Skin of body (tissue), 1 donor: ENCODE measurements at regions not wholly inside any gene's neighbourhood (a gene's known extent, or its start where the extent isn't known, plus 50 kb on each side); places are given as distances from the start of the nearest gene placed in this dataset.
"Not testable (repeated sequence)": the region's sequence is repeated elsewhere in the genome, so short reads cannot be mapped to it uniquely, and the experiment has no call there.

Experiments used
- DNase-seq: peaks from one replicate; lab custom pipeline; 2025; lab: John Stamatoyannopoulos, UW

GRCh38 chr7:34389332-34390078 is 268.5 kb upstream of the NPSR1 start:
- DNase-seq: no peak

- DNase-seq: no peak
These were observed 267.9 kb upstream of the NPSR1 start for GRCh38 chr7:34390103-34390502.

- no peak for DNase-seq
These were observed 265.0 kb upstream of the NPSR1 start for GRCh38 chr7:34392972-34393371.

- no peak for DNase-seq
These were observed 261.5 kb upstream of the NPSR1 start for GRCh38 chr7:34396437-34397064.

- DNase-seq: no peak
These were observed 256.2 kb upstream of the NPSR1 start for GRCh38 chr7:34401776-34402175.

- no peak for DNase-seq
These were observed 251.0 kb upstream of the NPSR1 start for GRCh38 chr7:34406848-34407530.

GRCh38 chr7:34407586-34407985 is 250.4 kb upstream of the NPSR1 start:
- DNase-seq: no peak

- no peak for DNase-seq
These were observed 240.2 kb upstream of the NPSR1 start for GRCh38 chr7:34417781-34418180.

GRCh38 chr7:34421526-34421925 is 236.5 kb upstream of the NPSR1 start:
- DNase-seq: no peak

- no peak for DNase-seq
These were observed 232.8 kb upstream of the NPSR1 start for GRCh38 chr7:34425194-34425593.

GRCh38 chr7:34425631-34426384 is 232.2 kb upstream of the NPSR1 start:
- DNase-seq: no peak

GRCh38 chr7:34430456-34430855 is 227.6 kb upstream of the NPSR1 start:
- no peak for DNase-seq

- DNase-seq: no peak
These were observed 219.6 kb upstream of the NPSR1 start for GRCh38 chr7:34438436-34438835.

GRCh38 chr7:34445653-34446052 is 212.4 kb upstream of the NPSR1 start:
- DNase-seq: no peak

- not testable (repeated sequence) for DNase-seq
These were observed 209.5 kb upstream of the NPSR1 start for GRCh38 chr7:34448531-34448930.

GRCh38 chr7:34449765-34450164 is 208.3 kb upstream of the NPSR1 start:
- no peak for DNase-seq

- no peak for DNase-seq
These were observed 206.8 kb upstream of the NPSR1 start for GRCh38 chr7:34451183-34451582.

GRCh38 chr7:34451923-34452322 is 206.1 kb upstream of the NPSR1 start:
- no peak for DNase-seq

GRCh38 chr7:34452363-34452762 is 205.7 kb upstream of the NPSR1 start:
- DNase-seq: no peak

GRCh38 chr7:34453150-34453549 is 204.9 kb upstream of the NPSR1 start:
- DNase-seq: no peak

- DNase-seq: no peak
These were observed 203.6 kb upstream of the NPSR1 start for GRCh38 chr7:34454381-34454780.

- no peak for DNase-seq
These were observed 200.7 kb upstream of the NPSR1 start for GRCh38 chr7:34457329-34457728.
